NCI-H2171 treated with DMSO at 0.1 percent for 48 hours (cell line): ENCODE measurements at regions not wholly inside any gene's neighbourhood (a gene's known extent, or its start where the extent isn't known, plus 50 kb on each side); places are given as distances from the start of the nearest gene placed in this dataset.

Experiments used
- DNase-seq: peaks from one replicate; lab custom pipeline; 2025; lab: John Stamatoyannopoulos, UW

DNA sequence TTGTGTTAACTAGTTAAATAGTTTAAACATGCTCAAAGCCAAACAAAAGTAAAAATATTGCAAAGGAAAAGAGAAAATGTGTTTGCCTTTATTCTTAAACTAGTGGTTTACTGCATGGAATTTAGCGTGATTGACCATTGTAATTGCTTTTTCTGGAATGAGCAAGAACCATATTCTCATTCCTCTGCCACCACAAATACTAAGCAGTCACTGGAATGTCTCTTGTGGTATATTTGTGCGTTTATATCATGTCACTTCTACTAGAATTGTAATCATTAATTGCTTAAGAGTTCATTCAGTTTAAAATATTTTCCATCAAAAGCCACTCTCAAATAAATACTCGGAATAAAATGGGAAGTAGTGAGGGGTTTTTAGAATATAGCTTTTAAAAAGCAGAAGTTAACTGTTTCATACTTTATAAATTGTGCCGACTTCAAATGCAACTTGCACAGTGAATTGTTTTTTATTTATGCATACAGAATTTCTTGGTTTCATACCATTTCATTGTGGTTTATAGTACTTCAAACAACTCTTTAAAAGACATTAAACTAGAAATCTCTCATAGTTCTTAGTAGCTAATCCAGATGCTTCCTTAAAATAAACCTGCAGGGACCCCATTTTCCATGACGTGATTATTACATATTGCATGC is 288.1 kb downstream of the EPHA4 start:
- no peak for DNase-seq

DNA sequence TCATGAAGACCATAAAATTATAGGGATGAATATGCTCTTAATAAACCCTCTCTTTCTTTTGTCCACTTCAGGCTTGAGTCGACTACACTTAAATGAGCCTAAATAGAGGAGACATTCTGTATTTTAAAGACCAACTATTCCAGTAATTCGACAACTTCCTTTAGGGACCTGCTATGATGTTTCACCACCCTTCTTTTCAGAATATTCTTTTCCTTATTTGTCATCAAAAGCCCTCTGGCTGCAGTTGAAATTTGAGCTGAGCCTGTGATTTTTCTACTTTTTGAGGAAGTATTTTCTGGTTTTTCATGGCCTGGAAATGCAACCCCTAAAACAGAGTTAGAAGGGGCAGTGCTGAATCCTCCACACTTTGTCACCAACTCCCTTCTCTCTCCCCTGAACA is 287.0 kb downstream of the EPHA4 start:
- DNase-seq: no peak

DNA sequence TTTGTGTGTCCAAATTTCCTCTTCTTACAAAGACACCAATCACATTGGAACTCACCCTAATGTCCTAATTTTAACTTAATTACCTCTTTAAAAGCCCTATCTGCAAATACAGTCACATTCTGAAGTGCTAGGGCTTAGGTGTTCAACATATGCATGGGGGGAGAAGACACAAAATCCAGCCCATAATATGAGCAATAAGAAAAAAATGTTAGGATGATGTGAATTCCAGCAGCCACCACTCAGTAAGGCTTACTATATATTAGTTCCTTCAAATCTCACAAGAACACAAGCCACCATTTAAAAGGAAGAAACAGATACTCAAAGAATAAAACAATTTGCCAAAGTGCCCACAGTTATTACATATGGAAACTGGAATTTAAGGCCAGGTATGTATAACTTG is 285.7 kb downstream of the EPHA4 start:
- no peak for DNase-seq

DNA sequence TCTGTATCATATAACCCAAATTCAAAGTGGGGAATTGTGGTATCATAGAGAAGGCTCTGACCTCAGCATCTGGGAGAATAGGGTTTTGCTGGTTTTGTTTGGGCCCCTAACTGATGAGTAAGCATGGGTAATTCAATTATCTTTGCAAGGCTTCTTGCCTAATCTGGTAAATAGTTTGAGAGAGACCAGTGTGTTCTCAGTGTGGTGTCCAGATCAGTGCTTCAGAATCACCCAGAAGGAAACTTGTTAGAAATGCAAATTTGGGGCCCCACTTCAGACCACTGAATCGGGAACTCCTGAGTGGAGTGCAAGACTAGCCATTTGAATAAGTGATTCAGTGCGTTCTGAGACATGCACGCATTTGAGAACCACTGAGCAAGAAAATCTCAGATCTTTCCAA is 282.7 kb downstream of the EPHA4 start:
- DNase-seq: no peak

DNA sequence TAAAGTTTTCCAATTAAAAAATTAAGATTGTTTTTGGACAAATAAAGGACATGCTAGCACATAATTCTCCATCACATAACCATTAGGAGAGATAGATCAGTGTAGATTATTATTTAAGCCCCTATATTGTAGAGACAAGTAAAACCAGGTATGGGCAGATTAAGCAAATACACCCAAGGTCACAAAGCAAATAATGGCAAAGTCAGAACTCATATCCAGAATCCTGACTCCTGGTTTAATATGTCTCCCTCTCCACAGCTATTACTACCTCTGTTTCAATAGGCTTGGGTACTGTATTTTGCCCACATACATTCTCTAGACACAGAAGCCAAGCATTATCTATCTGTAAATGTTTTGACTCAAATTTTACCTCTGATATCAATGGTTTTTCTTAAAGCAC is 282.3 kb downstream of the EPHA4 start:
- DNase-seq: no peak

DNA sequence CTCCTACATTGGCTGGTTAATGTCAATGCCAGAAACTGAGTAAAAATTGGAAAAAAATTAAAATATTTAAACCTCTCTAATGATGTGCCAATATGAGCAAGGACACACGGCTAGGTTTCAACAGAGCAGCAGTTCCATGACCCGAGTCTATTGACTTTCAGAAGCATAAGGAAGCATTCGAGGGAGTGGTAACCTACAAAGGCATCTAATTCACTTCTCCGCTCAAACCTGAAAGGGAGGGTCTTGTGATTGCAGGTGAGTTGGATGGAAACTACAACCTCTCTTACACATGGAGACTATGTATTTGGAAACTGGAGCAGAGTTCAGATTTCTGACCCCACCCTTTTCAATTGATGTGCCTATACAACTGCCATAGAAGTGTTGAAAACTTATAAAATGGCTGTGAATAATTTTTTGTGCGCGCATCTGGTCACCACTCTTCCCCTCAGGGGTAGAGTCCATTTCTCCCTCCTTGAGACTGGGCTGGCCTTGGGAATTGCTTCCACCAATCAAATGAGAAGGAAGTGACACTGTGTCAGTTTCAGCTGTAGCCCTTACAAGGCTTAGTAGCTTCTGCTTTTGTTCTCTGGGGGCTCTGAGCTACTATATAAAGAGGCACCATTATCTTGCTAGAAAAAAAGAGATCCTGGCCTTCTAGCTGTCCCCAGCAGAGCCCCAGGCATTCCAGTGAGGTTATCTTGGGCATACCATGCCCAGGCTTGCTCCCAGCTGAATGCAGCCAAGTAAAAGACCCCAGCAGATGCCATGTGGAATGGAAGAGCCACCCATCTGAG is 278.0 kb downstream of the EPHA4 start:
- DNase-seq: peak; percentile 38

DNA sequence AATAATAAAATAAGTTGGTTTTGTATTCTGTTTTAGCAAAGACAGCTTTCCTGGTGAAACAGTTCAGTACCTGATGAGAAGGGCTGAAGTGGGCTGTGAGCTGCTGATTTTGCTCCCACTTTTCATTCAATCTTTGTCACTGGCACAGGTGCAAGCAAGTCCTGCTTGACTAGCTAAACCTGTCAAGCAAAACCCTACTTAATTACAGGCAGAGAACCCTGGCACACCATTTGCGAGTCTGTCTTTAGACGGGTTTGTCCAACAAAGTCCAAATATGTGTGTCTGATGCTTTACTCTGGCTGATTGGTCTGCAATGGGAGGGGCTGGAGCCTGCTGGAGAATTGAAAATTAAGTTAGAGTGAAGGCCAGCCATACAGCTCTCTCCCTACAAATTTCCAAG is 267.2 kb downstream of the EPHA4 start:
- no peak for DNase-seq

DNA sequence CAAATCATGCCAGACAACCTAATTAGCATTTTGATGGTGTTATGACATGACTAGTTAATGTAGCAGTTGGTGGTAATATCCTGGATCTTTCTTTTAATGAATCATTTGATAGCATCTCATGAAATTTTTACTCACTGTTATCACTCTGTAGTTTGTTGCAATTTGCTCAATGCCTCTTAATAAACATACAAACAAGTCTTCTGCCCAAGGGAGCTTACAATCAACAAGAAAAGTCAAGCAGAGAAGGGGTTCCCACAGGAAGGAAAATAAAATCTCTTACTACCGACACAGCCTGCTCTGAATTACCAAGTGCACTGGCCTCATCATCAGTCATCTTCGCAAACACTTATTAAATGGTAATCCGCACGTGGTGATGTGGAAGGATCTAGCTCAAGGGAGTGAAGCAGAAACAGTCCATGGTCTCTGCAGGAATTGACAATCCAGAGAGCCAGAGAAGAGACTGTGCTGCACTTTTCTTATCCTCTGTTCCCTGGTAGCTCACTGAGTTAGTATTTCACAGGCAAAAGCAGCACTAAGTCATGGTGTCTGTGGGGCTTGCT is 263.5 kb downstream of the EPHA4 start:
- no peak for DNase-seq

DNA sequence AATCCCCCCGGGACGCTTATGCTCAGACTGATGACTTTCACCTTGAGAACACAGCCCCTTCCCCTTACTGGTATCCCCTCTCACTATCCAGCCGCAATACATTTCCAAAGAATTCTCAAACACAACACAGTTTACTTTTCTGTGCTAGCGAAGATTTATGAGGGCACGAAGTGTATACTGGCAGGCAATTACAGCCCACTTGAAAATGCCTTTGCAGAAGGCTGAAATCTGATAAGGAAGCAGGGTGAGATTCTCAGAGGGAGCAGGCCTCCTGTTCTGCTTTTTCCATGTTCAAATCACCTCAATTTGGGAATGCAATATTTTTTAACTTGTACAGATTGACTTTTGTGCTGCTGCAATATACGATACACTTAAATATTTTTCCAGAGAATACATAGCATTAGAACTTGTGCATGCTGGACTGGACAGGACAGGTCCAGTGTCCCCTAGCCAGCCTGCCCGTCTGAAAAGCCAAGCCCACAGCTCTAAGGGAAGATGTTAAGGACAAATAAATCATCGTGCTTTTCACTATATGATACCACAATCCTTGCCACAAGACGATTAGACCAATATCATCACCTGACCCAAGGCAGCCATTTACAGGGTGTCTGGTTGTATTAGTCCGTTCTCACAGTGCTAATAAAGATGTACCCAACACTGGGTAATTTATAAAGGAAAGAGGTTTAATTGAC is 262.1 kb downstream of the EPHA4 start:
- DNase-seq: peak; percentile 81

DNA sequence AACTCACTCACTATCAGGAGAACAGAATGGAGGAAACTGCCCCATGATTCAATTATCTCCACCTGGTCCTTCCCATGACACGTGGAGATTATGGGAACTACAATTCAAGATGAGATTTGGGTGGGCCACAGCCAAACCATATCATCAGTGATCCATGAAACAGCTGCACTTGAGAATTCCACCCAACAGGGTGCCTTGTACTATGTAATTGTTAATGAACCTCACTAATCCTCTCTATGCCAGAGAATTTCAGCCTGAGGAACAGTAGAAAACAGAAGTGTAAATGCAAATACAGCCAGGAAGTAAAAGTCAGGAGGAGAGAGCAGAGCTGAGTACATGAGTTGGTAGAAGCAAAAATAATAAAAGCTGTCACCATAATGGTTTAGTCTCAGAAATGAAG is 261.4 kb downstream of the EPHA4 start:
- DNase-seq: peak; percentile 40

DNA sequence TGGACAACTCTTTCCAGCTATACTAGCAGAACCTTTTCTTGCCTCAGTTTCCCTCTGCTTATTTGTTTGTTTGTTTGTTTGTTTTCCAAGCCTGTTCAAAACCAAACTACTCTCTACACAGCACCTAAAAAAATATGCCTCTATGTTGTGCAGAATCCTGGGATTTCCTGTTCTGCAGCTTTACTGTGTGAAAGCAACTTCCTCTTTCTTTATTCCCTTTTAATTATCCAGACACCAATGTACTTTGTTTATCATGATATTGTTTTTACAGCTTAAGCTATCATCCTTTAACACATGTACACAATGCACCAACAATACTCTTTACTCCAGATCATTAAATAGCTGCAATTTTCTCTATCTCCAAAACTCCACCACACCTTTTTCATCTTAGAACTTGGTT is 259.5 kb downstream of the EPHA4 start:
- DNase-seq: no peak

DNA sequence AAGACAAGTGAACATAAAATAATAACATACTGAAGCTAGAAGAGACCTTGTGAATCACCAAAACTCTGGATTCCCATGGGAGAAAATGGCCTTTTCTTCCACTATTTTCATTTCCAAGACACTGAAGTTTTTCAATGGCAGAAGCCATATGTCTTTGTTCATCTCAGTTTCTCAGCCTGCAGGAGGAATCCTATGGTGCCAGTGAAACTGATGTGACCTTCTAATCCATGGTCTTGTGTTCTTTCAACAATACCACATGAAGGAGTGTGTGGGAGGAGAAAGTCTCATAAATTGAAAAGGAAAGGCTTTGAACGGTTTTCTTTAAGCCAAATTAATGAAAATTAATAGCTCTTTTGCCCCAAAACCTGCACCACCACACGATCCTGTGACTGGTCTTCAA is 257.3 kb downstream of the EPHA4 start:
- DNase-seq: no peak

DNA sequence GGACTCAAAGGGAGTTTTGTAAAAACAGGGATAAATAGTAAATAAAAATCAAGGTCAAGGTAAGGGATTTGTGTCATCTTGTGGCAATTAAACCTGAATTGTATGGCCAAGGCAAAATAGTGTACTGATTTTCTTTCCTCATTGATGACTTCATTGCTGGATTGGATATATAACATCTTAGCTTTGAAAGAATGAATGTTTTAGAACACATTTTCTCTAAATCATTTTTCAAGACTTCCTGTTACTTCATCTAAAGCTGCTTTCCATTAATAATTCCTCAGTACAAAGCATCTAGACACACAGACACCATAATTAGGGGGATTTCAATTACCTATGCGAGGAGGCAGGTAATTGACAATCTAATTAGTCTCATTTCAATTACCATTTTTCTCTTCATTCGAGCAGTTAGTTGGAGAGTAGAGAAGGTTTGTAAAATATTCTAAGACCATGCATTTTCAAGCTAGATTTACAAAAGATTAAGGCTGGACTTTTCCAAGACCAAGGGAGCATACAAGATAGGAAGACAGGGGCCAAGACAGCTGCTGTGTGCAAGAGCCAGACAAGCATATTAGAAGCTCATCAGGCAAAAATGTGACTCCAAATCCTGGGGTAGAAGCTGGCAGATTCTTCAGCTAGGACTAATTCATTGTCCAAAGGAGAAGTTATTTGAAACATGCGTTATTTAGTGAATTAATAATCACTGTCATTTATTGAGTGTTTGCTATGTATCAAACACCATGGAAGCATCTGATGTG is 253.6 kb downstream of the EPHA4 start:
- DNase-seq: no peak

DNA sequence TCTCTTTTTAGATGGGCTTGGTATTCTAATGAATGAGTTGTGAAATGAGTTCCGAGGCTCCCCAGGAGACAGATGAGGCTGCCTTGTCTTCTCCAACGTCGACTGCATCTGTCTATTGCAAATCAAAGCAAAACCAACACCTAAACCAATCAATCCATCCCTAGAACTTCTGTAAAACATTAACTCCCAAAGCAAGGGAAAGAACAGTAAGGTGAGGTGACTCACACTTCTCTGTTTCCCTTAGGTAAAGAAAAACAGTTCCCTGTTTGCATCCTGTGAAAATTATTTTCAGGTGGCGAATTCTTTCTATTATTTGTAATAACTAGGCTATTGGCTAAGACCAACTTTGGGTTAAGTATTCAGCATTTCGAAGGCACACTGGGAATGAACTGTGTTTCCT is 249.4 kb downstream of the EPHA4 start:
- no peak for DNase-seq

DNA sequence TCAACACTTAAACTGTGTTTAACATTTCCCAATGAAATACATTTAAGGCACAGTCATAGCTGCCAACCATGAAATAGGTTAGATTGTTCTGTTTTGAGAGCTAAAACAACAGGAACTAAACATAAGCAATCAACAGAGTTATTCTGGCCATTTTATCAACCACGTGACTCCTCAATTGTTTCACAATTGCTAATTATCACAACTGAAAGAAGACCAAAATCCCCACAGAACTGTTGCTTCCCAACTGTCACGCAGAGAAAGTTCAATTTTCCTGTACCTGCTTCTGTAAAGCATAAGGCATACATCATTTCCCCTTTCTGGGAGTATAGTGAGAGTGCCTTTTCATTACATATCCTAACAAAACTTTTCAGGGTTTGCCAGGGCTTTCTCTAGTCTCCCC is 248.6 kb downstream of the EPHA4 start:
- DNase-seq: no peak

DNA sequence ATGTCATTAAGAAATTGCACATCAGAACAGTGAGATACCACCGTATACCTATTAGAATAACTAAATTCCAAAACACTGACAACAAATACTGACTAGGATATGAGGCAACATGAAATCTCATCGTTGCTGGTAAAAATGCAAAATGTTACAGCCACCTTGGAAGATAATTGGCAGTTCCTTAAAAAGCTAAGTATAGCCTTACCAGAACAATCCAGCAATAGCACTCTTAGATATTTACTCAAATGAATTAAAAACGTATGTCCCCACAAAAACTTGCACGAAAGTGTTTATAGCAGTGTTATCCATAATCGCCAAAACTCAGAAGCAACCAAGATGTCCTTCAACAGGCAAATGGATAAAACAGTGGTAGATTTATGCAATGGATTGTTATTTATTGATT is 241.7 kb downstream of the EPHA4 start:
- DNase-seq: no peak

DNA sequence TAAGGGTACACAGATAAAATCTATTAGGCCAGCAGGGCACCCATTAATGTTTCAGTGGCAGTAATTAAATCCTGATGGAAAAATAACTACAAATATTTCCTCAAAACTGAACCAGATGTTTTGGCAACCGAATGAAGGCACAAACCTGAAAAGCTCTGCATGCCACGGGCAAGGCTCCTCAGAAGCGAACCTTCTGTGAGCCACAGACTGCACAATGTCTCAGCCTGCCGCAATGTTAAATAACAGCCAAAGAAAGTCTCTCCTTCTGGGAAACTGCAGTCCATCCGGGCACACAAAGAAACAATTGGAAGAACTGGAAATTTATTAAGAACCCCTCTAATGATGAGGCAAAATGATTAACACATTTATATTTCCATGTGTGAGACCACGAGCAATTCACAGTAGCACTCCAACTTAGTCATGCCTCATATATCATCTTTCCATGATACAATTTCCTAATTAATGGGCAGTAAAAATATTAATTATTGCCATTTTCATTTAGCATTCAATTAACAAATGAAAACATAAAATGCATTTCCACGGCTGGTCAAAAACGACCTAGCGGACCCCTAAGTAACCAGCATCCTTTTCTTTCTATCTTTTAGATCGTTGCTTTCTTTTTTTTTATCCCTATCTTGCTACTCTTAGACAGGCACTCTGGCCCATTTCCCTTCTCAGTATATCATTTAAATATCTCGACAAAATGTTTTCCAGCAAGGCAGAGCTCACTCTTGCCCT is 237.5 kb downstream of the EPHA4 start:
- no peak for DNase-seq

DNA sequence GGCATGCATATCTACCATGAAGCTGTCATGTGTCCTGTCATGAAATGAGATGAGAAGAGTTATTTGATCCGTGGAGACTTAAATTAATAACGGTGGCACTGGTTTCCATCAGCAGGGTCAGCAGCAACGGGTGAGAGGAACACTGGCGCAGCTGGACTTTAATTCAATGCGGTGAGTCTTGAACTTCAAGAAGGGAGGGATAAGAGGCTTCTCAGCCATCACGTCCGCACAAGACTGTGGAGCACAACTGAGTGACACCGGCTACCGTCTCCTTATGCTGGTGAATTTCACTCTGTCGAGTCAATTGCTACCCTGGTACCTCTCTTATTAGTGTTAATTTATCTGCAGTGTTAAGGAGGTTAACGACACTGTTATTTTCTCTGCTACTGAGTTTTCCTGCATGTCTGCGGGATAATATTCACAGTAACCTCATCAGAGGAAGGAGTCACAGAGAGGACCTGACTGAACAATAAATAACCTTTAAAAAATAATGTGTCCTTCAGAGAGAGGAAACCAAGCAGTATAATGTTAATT is 236.8 kb downstream of the EPHA4 start:
- DNase-seq: no peak

DNA sequence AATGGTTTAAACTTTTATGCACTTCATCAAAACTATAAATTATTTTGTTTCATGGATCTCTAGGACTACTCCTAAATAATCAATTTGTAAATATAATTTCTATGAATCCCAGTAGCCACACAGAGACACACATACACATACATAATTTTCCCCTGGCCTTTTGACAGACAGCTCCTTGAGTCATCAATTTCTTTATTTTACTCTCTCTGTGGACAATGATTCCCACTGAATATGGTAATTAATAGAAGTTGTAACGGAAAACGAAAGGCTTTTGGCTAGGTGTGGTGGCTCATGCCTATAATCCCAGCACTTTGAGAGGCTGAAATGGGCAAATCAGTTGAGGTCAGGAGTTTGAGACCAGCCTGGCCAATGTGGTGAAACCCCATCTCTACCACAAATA is 235.1 kb downstream of the EPHA4 start:
- no peak for DNase-seq

DNA sequence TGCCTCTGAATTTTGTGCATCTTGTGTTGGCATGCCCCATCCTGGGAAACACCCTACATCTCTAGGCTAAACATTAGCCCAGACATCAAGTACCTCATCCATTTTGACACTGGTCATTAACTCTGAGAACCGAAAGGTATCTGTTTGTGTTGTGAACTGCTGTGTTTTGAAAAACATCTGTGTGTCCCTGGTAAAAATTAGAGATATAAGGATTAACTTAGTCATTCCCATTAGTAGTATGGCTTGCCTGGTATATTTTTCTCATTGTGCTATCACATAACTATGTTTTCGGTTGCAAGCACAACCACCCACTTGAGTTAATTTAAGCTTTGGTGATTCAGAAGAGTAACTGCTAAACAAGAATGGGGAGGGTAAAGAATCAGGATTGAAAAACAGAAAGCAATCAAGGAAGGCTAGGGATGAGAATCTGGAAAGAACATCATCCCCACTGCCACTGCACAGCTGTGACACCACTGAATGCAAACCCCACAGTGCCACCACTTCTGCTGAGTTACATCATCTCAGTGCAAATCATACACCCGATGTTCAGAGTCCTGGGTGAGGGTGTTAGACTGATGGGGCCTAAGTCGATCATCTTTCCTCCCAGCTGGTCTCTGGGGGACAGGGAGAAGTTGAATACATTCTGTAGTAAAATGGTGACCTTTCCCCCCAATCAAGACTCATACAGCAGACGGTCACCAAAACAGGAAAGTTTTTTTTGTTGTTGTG is 234.0 kb downstream of the EPHA4 start:
- no peak for DNase-seq

DNA sequence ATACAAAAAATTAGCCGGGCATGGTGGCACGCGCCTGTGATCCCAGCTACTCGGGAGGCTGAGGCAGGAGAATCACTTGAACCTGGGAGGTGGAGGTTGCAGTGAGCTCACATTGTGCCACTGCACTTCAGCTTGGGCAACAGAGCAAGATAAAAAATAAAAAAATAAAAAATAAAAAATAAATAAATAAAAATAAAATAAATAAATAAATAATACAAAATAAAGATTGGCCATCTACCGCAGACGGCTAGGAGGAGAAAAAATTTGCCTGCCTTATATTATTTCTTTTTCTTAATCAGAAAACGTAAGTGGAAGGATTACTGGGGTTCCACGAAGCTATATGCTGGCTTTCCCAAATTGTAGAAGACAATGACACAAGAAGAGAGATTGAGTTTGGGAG is 229.7 kb downstream of the EPHA4 start:
- DNase-seq: no peak
